GM19043 (cell line): ENCODE measurements at regions not wholly inside any gene's neighbourhood (a gene's known extent, or its start where the extent isn't known, plus 50 kb on each side); places are given as distances from the start of the nearest gene placed in this dataset.
"Not testable (repeated sequence)": the region's sequence is repeated elsewhere in the genome, so short reads cannot be mapped to it uniquely, and the experiment has no call there.

ENCODE experiments used
- ATAC-seq: cut with Tn5 transposase; IDR thresholded peaks from one replicate; pipeline ENCODE4 v1.9.1; 2021; ENCODE audit warnings: low read depth; ENCODE audit not compliant: unreplicated experiment

DNA sequence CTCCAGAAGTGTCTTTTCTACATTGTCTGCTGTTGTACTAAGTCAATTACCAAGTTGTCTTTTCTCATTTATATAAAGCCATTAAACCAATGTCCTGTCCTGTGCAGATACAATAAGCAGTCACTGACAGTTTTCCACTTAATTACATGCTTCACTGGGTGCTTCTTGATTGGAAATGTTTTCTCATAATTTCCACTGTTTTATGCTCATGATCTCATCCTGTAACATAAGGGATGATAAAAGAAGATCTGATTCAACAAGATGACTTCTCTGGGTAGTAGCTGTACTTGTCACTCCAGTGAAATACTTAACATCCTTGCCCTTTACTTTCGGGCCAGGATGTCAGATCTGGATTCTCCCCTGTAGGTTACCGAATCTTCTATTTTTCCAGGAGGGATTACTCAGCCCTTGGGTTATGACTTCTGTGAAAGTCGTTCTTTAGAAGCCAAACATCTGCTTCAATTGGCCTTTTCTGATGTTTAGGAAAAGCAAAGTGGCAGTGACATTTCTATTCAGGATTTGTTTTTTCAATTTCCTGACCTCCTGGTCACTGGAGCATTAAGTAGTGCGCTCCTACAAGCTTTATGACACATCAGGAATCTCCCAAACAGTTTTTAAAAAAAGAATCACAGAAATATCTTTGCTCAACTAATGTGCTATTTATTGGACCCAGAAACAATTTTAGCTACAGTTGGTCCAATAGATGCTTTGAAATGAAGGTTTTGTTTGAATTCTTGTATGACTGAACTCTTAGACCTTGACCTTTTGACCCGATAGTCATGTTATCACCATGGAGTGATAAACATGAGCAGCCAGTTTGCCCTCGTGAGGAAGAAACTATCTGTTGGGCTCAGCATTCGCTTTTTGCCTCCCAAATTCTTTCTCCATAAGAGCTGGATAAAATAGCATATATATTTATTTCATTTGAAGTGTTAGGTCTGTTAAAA is 234.5 kb upstream of the SSTR1 start:
- no peak for ATAC-seq

DNA sequence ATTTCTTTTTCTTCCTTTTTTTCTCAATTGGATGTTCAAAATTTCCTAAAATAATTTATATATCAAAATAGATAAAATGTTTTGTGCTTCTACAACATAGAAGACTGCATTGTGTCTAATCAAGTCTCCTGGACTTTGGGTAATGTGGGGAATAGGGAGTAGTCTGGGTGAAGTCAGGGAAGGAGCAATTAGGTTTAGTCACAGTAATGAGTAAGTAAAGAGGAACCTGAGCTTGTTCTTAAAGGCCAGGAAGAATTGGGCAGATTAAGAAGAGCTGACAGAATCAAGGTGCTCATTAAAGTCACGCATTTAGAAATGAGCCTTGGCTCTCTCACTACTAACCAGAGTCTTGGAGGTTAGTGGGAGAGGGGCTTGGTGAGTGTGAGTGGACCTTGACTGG is 233.3 kb upstream of the SSTR1 start:
- no peak for ATAC-seq

DNA sequence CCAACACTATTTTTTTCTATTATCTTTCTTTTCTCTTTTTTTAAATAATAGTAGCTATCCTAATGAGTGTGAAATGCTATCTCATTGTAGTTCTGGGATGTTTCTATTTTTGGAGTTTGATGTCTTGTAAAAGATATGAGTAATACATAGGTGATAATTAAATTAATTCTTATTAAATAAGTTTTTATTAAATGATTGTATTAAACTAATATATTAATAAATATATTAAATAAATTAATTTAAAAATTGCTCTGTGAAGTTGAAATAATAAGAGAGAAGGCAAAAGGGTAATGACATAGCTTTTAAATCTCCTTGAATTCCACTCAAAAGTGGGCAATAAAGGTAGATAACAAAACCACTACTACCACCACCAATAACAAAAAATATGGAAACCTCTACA is 230.2 kb upstream of the SSTR1 start:
- no peak for ATAC-seq

DNA sequence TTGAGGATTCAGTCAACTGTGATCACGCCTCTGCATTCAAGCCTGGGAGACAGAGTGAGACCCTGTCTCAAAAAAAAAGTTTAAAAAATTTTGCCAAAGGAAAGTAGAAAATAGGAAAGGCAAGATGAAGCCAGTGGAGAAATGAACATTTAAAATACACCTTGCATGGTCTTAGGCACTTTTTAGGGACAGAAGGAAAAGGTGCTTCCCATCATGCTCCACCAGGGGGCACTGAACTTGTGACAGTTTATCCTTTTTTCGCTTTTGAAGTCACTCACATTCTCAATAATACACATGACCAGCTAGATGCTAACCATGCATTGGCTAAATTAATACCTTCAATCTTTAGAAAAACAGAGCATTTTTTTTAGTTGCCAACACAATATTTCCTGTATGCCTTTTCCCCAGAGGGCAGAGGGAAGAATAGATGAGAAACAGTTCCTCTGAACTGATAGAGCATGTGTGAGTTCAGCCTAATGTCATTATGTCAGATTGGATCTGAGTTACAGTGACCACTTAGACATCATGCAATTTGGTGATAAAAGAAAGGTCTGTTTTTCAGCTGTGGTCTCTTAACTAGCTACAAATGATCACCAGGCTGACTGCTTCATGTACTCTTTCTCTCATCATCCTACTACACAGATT is 221.8 kb upstream of the SSTR1 start:
- no peak for ATAC-seq

DNA sequence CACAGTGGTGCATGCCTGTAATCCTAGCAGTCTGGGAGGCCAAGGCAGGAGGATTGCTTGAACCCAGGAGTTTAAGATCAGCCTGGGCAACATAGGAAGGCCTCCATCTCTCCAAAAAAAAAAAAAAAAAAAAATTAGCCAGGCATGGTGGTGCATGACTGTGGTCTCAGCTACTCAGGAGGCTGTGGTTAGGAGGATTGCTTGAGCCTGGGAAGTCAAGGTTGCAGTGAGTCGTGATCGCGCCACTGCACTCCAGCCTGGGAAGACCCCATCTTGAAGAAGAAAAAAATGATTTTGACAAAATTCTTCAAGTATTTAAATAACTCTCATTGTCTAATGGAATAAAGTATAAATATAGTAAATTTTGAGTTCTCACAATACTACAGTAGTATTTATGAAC is 219.2 kb upstream of the SSTR1 start:
- no peak for ATAC-seq

DNA sequence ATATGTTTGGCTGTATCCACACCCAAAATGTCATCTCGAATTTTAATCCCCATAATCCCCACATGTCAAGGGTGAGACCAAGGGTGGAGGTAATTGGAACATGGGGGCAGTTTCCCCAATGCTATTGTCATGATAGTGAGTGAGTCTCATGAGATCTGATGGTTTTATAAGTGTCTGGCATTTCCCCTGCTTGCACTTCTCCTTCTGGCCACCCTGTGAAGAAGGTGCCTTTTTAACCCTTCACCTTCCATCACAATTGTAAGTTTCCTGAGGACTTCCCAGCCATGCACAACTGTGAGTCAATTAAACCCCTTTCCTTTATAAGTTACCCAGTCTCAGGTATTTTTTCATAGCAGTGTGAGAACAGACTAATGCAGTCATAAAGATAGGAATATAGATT is 216.7 kb upstream of the SSTR1 start:
- ATAC-seq = no peak

DNA sequence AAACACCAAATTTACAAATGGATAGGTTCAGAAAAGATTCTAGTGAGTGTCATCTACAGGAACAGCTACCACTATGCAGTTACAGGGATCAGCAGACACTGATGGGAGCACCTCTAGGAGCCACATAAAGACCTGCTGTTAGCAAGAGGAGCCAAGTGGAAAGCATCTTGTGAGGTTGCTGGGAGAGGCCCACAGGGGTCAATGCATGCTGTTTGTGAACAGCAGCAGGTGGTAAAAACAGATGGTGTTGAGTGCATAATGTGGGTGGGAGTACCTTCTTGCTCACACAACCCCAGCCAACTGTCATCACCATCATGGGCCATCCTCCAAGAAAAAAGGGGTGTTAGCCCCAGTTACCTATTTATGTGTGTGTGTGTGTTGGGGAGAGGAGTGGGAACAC is 215.2 kb upstream of the SSTR1 start:
- no peak for ATAC-seq

DNA sequence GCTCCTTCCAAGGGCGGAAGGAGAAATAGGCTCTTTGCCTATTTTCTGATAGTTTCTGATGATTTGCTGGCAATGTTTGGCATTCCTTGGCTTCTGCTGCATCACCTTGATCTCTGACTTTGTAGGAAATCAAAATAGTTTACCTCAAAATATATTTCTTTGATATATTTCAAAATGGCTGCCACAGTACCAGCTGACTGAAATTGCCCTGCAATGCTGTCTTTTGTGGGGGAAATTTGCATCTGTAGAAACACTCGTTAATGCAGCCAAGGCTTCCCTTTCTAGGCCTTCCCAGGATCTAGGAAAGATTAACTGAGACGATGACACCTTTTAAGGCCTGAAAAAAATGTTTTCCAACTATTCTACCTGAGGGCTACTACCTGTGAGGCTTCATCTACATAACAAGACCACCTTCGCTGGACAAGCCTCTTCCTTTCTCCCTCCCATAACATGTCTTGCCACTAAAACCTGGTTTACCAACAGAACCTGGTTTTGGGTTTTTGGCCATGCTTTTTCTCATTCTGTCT is 212.8 kb upstream of the SSTR1 start:
- ATAC-seq = no peak

DNA sequence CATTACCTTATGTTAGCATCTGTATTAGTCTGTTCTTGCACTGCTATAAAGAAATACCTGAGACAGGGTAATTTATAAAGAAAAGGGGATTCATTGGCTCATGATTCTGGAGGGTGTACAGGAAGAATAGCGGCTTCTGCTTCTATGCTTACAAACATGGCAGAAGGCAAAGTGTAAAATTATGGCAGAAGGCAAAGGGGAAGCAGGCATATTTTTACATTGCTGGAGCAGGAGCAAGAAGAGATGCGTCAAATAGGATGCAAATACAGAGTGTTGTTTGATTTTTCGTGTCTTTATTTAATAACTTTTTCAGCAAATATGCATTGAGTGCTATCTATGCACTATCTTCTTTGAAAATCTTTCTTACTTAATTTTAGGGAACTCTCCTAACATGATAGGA is 210.7 kb upstream of the SSTR1 start:
- no peak for ATAC-seq

DNA sequence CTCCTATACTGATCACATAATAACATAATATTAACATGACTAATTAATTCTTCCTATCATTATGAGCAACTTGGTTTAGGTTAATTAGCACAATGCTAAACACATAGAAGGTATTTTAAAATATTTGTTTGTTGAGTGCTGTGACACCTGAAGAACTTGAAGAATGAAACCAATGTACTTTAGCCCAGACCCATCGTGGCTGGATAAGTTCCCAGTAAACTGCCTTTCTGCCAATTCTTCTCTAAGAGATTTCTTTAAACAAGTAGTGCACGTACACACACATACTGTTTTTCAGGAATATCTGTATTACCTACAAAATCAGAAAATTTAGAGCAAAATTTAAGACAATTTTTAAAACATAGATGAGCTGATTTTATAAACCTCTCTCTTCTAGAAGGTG is 207.4 kb upstream of the SSTR1 start:
- ATAC-seq = no peak

DNA sequence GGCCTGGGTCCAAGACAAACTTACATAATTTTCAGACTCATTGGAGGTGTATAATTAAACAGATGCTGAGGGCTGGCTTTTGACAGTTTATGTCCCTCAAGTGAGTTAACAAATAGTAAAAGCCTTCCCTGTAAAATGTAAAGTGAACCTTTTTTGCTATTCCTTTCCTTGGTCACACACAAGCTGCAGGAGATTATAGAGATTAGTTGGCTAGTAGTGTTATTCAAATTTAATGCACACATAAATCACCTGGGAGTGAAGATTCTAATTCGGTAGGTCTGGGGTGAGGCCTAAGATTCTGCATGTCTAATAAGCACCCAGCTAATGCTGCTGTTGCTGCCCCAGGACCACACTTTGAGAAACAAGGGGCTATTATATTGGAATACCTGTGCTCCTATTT is 206.2 kb upstream of the SSTR1 start:
- no peak for ATAC-seq

DNA sequence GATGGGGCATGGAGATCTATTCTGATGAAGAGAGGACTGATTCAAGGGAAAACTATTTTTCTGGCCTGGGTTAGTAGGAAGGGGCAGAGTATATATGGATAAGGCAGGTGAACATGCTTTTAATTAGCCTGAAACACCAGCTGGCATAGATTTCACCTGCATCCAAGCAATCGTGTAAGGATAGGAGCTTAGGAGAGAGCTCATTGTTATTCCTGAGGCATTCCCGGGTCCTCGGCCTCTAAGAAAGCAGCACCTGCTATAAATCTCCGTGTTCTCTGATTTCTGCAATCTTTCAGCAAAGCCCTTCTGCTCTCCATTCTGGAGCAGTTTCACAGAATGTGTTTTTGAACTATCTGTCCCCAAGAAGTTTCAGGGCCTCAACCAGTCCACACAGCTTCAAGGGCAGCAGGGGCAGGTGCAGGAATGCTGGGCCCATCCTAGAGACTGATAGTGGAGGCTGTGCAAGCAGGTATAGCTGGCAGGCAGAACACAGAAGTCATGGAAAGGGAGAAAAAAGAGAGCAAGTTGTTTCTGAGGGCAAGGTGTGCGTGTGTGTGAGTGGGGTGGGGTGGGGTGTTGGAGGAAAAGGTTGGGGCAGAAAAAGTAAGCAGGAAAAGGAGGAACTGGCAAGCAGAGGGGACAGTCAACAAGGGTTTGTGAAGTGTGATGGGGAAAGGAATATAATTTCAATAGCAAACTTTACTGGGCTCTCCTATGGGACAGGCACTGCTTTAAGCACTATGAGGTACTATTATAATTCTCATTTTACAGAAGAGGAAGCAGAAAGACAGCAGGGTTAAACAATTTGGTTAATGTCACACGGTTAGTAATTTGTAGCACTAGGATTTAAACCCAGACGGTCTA is 203.7 kb upstream of the SSTR1 start:
- no peak for ATAC-seq

DNA sequence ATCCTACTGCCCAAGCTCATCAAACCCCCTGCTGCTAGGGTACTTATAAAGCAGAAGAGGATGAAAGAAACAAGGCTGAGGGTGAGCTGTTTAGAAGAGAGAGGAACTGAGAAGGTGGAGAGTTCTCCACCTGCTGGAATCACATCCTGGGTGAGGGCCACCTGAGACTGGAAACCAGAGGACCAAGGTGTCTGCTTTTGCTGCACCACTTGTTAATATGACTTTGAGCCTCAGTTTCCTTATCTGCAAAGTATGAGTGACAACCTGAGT is 203.2 kb upstream of the SSTR1 start:
- no peak for ATAC-seq

DNA sequence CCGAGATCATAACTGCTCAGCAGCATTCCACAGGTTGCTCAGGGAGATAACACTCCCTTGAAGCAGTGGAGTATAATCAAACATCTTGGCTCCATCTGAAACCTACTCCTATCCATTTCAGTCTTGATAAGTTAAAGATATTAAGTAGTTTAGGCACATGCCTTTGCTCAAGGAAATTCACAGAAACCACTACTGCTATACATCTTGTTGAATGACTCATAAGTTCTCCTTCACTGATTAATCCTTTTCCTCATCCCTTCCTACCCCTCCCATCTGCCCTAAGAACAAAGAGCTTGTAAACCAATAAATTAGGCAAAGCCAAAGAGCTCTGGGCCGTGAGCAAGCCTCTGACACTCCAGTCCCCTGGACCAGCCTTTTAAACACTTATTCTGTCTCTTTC is 196.5 kb upstream of the SSTR1 start:
- not testable (repeated sequence) for ATAC-seq

DNA sequence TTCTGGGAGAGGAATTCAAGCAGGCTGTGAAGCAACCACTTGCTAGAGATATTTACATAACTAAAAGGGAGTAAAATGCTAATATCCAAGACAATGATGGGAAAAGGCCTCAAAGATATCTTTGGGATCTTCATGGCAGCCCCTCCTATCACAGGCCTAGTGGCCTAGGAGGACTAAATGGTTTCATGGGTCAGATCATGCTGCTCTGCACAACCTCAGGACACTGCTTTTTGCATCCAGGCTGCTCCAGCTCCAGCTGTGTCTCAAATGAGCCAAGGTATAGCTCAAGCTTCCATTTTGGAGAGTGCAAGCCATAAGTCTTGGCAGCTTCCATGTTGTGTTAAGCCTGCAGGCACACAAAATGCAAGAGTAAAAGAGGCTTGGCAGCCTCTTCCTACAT is 195.6 kb upstream of the SSTR1 start:
- ATAC-seq = no peak

DNA sequence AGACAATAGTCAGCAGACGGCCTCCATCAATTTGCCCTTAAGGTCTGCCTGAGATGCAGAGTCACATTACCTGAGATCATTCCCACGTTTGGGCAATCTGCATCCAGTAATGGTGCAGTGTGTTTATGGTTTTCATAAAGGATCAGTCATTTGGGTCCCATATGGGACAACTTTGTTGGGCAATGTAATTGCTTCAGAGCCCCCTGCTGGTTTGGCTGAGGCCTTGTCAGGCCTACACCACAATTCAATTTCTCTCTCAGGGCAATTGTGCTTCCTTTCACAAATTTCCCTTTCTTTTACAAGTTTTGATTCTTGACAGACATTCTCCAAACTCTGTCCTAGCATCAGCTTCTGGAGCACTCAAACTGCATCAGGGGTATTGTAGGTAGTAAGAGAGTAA is 191.2 kb upstream of the SSTR1 start:
- no peak for ATAC-seq

DNA sequence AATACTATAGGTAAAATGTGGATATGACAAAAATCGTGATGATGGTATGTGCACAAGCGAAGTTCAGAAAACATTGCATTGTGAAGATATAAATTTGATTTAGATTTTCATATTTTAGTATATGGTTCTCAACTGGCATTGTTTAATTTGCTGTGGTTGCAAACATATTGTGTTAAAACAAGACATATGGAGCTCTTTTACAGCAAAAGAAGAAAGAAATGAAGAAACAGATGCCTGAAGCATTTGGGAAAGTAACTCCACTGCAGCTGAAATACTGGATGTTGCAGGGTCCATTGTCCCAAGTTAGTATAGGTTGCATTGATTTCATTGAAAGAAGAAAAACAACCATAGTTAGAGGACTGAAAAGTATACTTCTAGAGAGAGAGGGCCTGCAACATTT is 185.8 kb upstream of the SSTR1 start:
- no peak for ATAC-seq

DNA sequence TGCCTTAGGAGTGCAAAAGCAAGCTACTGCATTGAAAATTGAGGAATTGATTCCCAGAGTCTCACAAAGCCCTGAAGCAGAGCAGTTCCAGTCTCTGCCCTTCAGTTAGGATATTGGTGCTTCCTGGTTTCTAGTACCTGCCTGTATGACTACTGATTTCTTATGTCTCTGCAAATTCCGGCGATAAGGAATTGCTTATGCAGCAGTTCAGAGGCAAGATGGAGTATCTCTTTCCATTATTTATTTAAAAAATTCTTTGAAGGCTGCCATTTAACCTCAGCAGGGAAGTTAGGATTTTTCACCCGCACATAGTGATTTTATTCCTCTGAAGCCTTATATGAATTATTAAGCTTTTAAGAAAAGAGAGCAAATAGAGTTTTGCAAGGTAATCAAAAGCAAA is 184.9 kb upstream of the SSTR1 start:
- no peak for ATAC-seq

DNA sequence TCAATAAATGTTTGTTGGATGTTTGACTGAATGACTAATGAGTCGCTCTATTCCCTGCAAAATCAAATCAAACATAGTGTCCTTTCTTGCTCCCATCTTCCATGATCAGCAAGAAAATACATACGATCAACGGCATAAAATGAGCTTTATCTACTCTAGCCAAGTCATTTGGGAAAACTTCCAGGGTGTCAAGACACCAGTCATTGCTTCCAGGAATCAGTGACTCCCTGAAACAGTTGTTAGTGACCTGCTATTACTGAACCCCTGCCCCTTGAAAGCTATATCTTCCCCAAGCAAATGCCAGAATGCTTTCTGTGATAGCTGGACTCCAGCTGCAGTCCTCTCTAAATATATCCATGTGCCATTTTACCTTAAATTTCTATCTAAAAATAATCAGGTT is 169.5 kb upstream of the SSTR1 start:
- ATAC-seq = no peak

DNA sequence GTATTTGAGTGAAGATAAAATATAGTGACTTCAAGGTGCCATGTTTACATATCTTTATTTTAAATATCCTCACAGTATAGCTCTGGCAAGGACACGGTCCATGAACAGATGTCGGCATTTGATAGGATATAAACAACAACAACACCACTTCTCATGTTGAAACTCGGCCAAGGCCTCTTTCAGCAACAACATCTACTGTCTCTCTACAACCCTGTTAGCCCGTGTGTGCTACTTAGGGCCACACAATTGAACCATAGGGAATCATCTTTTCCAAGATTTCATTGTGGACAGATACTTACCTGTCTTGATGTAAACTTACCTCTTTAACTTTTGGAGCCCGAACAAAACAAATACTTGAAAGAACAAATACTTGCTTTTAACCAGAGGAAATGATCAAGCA is 168.7 kb upstream of the SSTR1 start:
- no peak for ATAC-seq

DNA sequence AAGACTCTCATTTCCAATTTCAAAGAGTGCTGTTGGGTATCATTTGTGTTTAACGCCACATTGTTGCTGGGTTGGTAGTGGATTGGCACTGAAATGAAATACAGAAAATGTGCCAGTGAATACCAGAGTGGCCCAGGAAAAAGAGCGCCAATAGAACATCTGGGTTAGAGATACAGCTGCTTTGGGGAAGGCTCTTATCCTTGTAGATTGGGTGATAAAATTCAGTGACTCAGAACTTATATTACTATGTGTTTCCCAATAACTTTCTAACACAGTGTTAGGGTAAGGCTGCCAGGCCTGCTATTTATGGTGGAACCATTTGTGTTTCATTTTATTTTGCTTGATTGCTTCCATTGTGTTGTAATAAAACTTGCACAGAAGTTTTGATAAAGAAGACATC is 168.2 kb upstream of the SSTR1 start:
- ATAC-seq = no peak
